ENCODE measurements at regions not wholly inside any gene's neighbourhood (a gene's known extent, or its start where the extent isn't known, plus 50 kb on each side); places are given as distances from the start of the nearest gene placed in this dataset.

DNA sequence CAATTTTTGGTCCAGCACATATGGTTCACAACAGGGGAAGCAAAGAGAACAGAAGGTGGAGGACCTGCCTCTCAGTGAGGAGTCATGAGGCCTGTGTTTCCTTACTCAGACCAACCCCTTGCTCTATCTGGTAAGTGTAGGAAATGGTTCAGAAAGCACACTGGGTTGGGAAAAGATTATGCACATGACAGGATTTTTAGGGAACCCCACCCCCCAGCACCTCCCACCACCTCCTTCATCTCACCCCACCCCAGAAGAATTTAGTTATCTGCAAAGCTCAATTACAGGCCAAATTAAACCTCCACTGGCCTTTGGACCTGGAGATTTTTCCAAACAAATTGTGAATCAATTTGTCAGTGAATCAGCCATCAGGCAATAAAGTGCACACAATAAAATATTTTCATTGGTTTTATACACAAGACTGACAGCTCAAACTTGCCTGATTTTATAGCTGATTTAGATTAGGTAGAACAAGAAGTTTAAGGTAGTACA, 132.8 kb downstream of the DACT1 start:
- no peak for DNase-seq
- Histone ChIP-seq H3K36me3 (replicated peaks in 1 of 2; ENCODE audit: control insufficient read depth in 1 of 2, insufficient read depth in 2 of 2, low read length in 1 of 2) (no peaks in the 10 kb centered on the region), H4K20me1 (ENCODE audit: insufficient read depth) (no peaks in the 10 kb centered on the region), H3K9ac (no peak overlapping the region), H3K4me1 (ENCODE audit: control insufficient read depth in 1 of 2, insufficient read depth in 2 of 2, low read depth in 1 of 2, low read length in 1 of 2) (no peaks in the 10 kb centered on the region; a peak in 2 of 4 replicates), H3K27ac (ENCODE audit: low read depth in 2 of 2, low read length in 1 of 2) (no peak overlapping the region), H3K79me2 (ENCODE audit: insufficient read depth) (no peaks in the 10 kb centered on the region), H3K4me3 (ENCODE audit: low read depth in 2 of 2, low read length in 1 of 2) (no peak overlapping the region), H2AFZ (ENCODE audit: low read depth) (no peak overlapping the region), H3K9me2 (no peaks in the 10 kb centered on the region), H3K27me3 (ENCODE audit: insufficient read depth) (no peaks in the 10 kb centered on the region), H3K4me2 (no peak overlapping the region), H3K9me3 (no peaks in the 10 kb centered on the region), H3F3A (replicated peaks; ENCODE audit: insufficient read depth) (no peaks in the 10 kb centered on the region)
- ChIA-PET POLR2A (no interaction called here), CTCF (interaction anchor here (0.8 kb wide), 1 partner anchor 250 kb away, joined by 3 read pairs; no protein-coding TSS in a partner anchor)
- no peak for TF ChIP-seq MEF2A (IDR thresholded peaks at IDR 0.05; ENCODE audit: borderline replicate concordance, low read depth)
- TF ChIP-seq, protein P1, sequence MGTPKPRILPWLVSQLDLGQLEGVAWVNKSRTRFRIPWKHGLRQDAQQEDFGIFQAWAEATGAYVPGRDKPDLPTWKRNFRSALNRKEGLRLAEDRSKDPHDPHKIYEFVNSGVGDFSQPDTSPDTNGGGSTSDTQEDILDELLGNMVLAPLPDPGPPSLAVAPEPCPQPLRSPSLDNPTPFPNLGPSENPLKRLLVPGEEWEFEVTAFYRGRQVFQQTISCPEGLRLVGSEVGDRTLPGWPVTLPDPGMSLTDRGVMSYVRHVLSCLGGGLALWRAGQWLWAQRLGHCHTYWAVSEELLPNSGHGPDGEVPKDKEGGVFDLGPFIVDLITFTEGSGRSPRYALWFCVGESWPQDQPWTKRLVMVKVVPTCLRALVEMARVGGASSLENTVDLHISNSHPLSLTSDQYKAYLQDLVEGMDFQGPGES (IDR thresholded peaks at IDR 0.05; ENCODE audit: low read depth, low read length), result no peak
- TF ChIP-seq FOSL2 (IDR thresholded peaks at IDR 0.05; ENCODE audit: borderline replicate concordance, low read depth), result no peak
- no peak for TF ChIP-seq YY1 (IDR thresholded peaks at IDR 0.05; ENCODE audit: low read depth)
- no peak for TF ChIP-seq NRF1 (IDR thresholded peaks at IDR 0.05; ENCODE audit: low read depth, low read length)
- TF ChIP-seq, protein P2, sequence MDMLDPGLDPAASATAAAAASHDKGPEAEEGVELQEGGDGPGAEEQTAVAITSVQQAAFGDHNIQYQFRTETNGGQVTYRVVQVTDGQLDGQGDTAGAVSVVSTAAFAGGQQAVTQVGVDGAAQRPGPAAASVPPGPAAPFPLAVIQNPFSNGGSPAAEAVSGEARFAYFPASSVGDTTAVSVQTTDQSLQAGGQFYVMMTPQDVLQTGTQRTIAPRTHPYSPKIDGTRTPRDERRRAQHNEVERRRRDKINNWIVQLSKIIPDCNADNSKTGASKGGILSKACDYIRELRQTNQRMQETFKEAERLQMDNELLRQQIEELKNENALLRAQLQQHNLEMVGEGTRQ (IDR thresholded peaks at IDR 0.05; ENCODE audit: borderline replicate concordance, low read depth, low read length), result no peak
- TF ChIP-seq RAD21 (IDR thresholded peaks at IDR 0.05; ENCODE audit: low read length), result no peak
- no peak for TF ChIP-seq POLR2AphosphoS5 (IDR thresholded peaks at IDR 0.05; ENCODE audit: low read depth, low read length)
- TF ChIP-seq SIN3A (IDR thresholded peaks at IDR 0.05; ENCODE audit: borderline replicate concordance, low read depth, low read length), result no peak
- TF ChIP-seq FOXM1 (IDR thresholded peaks at IDR 0.05; ENCODE audit: low read depth), result no peak
- no peak for TF ChIP-seq FOXJ3 (CRISPR knock-in tag; IDR thresholded peaks at IDR 0.05)
- TF ChIP-seq NFIC (IDR thresholded peaks at IDR 0.05; ENCODE audit: borderline replicate concordance), result no peak
- TF ChIP-seq, protein P3, sequence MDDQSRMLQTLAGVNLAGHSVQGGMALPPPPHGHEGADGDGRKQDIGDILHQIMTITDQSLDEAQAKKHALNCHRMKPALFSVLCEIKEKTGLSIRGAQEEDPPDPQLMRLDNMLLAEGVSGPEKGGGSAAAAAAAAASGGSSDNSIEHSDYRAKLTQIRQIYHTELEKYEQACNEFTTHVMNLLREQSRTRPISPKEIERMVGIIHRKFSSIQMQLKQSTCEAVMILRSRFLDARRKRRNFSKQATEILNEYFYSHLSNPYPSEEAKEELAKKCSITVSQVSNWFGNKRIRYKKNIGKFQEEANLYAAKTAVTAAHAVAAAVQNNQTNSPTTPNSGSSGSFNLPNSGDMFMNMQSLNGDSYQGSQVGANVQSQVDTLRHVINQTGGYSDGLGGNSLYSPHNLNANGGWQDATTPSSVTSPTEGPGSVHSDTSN (IDR thresholded peaks at IDR 0.05), result no peak
- TF ChIP-seq TEAD4 (IDR thresholded peaks at IDR 0.05; ENCODE audit: borderline replicate concordance, insufficient read depth), result no peak
- no peak for TF ChIP-seq EP300 (IDR thresholded peaks at IDR 0.05; ENCODE audit: borderline replicate concordance in 1 of 2, low read depth in 1 of 2, low read length in 1 of 2)
- no peak for TF ChIP-seq RXRA (IDR thresholded peaks at IDR 0.05; ENCODE audit: borderline replicate concordance, low read depth)
- TF ChIP-seq TCF12 (IDR thresholded peaks at IDR 0.05), result no peak
- TF ChIP-seq JUND (IDR thresholded peaks at IDR 0.05), result no peak
